Activated T-helper 2 cell treated with anti-CD3 and anti-CD28 coated beads, Interferon-gamma antibody, Interleukin-2, Interleukin-4, amounts not matched to agents 10 μg/mL and 5 μg/mL and 100 μg/mL, durations not matched to agents 14 hours and 24 hours and 36 hours (primary cell): ENCODE measurements at regions not wholly inside any gene's neighbourhood (a gene's known extent, or its start where the extent isn't known, plus 50 kb on each side); places are given as distances from the start of the nearest gene placed in this dataset.
"Not testable (repeated sequence)": the region's sequence is repeated elsewhere in the genome, so short reads cannot be mapped to it uniquely, and the experiment has no call there.

ENCODE experiments used
- DNase-seq: peaks from one replicate; pipeline ENCODE4 v3.0.0; 2021; ENCODE audit warnings: low spot score
- H3K27ac Mint-ChIP-seq: one replicate; pipeline ENCODE4 v1.8.0; 2021; ENCODE audit warnings: mixed read lengths
- H3K27me3 Mint-ChIP-seq: one replicate; pipeline ENCODE4 v1.8.0; 2021; ENCODE audit warnings: low read depth, mixed read lengths
- H3K36me3 Mint-ChIP-seq: one replicate; pipeline ENCODE4 v1.8.0; 2021; ENCODE audit warnings: low read depth, mixed read lengths
- H3K4me1 Mint-ChIP-seq: one replicate; pipeline ENCODE4 v1.8.0; 2021; ENCODE audit warnings: low read depth, mixed read lengths
- H3K4me3 Mint-ChIP-seq: one replicate; pipeline ENCODE4 v1.8.0; 2021; ENCODE audit warnings: low read depth, mild to moderate bottlenecking, moderate library complexity, mixed read lengths
- H3K9me3 Mint-ChIP-seq: one replicate; pipeline ENCODE4 v1.8.0; 2021; ENCODE audit warnings: mixed read lengths
- intact Hi-C: fragments of 100-400 bp; cut with micrococcal nuclease; formaldehyde crosslinking; loops from one replicate; pipeline ENCODE4 v1.15.1; 2023

DNA sequence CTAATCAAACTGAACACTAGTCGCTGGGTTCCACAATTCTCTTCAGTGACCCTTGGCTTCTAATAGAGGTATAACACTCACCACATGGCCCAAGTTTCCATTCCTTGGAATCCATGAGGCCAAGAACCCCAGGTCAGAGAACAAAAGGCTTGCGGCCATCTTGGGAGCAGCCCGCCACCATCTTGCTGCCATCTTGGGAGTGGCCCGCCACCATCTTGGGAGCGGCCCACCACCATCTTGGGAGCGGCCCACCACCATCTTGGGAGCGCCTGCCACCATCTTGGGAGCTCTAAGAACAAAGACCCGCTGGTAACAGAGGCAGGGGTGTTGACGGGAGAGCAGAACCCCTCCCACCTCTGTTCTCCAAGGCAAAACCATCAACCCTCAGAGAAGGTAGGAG, 493.4 kb downstream of the MATN1 start:
- H3K27ac Mint-ChIP-seq = no peak overlapping the region
- DNase-seq = no peak
- H3K9me3 Mint-ChIP-seq = no peaks in the 10 kb centered on the region
- H3K4me3 Mint-ChIP-seq = no peak overlapping the region
- no peaks in the 10 kb centered on the region for H3K27me3 Mint-ChIP-seq
- no peaks in the 10 kb centered on the region for H3K36me3 Mint-ChIP-seq
- no peaks in the 10 kb centered on the region for H3K4me1 Mint-ChIP-seq
- intact Hi-C loops = no loop called here

DNA sequence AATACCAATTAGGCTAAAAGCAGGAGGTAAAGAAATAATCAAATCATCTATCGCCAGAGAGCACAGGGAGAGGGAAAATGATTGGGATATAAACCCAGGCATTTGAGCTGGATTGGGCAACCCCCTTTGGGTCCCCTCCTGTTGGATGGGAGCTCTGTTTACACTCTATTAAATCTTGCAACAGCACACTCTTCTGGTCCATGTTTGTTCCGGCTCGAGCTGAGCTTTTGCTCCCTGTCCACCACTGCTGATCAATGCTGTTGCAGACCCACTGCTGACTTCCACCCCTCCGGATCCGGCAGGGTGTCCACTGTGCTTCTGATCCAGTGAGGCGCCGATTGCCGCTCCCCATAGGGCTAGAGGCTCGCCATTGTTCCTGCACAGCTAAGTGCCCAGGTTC, 493.8 kb downstream of the MATN1 start:
- H3K4me3 Mint-ChIP-seq = no peak overlapping the region
- intact Hi-C loops = no loop called here
- H3K36me3 Mint-ChIP-seq = no peaks in the 10 kb centered on the region
- no peaks in the 10 kb centered on the region for H3K27me3 Mint-ChIP-seq
- H3K4me1 Mint-ChIP-seq = no peaks in the 10 kb centered on the region
- DNase-seq = no peak
- no peaks in the 10 kb centered on the region for H3K9me3 Mint-ChIP-seq
- H3K27ac Mint-ChIP-seq = no peak overlapping the region

DNA sequence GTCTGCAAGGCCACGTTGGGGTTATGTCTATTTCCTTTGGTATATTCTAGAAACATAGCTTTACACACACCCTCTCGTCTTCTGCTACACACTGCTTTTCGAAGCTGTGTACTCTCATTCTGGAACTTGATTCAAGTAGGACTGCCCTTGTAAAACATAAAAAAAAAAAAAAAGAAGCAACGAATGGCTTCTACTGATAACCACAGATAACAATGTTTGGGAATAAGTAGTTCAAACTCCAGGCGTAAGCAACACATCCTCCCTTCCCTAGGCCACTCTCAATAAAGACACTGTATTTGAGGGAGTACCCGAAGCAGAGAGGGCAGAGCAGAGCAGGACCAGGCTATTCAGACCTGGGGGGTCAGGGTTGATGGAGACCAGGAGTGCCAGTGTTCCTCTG, 496.7 kb downstream of the MATN1 start:
- no peak for DNase-seq
- Mint-ChIP-seq H3K4me3 (no peak overlapping the region), H3K27ac (no peak overlapping the region), H3K4me1 (no peaks in the 10 kb centered on the region), H3K36me3 (no peaks in the 10 kb centered on the region), H3K27me3 (no peaks in the 10 kb centered on the region), H3K9me3 (no peaks in the 10 kb centered on the region)
- intact Hi-C loops = no loop called here

DNA sequence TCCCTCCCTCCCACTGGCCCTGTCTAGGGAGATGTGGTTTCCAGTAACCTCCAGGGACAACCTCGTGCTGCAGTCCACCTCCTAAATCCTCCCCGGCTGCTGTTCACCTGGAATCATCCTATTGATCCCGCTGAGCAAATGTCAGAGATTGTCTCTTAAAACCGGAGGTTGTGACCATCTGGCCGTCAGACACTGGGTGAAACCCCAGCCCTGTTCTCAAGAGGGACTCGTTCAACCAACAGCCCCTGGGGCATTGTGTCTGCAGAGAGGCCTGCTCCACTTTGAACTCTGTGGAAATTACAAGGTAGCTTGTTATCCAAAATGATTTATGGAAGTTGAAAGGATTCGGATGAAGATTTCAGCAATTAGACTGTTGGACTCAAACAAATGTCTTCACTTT, 498.0 kb downstream of the MATN1 start:
- intact Hi-C loops = no loop called here
- no peak for DNase-seq
- Mint-ChIP-seq H3K27ac (no peak overlapping the region), H3K9me3 (no peaks in the 10 kb centered on the region), H3K36me3 (no peaks in the 10 kb centered on the region), H3K27me3 (no peaks in the 10 kb centered on the region), H3K4me3 (no peak overlapping the region), H3K4me1 (no peaks in the 10 kb centered on the region)

DNA sequence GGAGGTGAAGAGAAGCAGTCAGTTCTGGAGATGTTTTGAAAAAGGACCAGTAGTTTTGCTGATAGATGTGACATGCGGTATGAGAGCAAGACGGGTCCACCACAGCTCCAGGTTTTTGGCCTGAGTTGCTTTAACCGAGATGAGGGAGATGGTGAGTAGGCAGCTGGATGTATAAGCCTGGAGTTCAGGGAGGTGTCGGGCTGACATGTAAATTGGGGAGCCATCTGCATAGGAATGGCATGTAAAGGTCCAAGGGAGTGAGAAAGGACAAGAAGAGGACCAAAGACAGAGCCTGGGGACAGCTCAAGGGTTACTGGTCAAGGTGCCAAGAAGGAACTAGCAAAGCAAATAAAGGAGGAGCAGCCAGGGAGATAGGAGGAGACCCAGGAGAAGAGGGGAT, 503.7 kb downstream of the MATN1 start:
- intact Hi-C loops = no loop called here
- DNase-seq = no peak
- Mint-ChIP-seq H3K27me3 (peaks cover 7% of the 10 kb centered on the region), H3K4me3 (no peak overlapping the region), H3K4me1 (no peaks in the 10 kb centered on the region), H3K9me3 (no peaks in the 10 kb centered on the region), H3K27ac (no peak overlapping the region), H3K36me3 (no peaks in the 10 kb centered on the region)

DNA sequence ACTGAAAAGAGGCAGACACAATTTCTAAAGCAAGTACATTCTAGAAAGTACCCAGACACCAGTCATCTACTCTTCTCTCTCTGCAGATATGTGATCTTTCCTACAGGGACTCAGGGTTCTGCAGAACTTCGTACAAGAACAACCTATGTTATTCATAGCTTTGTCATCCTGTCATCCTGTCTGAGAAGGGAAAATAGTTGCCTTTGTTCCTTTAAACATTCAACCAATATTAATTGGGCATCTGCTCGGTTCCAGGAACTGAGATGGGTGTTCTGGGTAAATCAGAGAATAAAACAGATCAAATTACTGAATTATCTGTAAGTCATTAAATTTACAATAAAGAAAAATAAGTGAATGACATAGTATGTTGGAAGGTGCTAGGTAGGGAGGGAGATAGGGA, 504.9 kb downstream of the MATN1 start:
- DNase-seq = no peak
- no peaks in the 10 kb centered on the region for H3K9me3 Mint-ChIP-seq
- intact Hi-C loops = no loop called here
- peaks cover 7% of the 10 kb centered on the region for H3K27me3 Mint-ChIP-seq
- H3K27ac Mint-ChIP-seq = no peak overlapping the region
- no peaks in the 10 kb centered on the region for H3K4me1 Mint-ChIP-seq
- no peaks in the 10 kb centered on the region for H3K36me3 Mint-ChIP-seq
- no peak overlapping the region for H3K4me3 Mint-ChIP-seq

DNA sequence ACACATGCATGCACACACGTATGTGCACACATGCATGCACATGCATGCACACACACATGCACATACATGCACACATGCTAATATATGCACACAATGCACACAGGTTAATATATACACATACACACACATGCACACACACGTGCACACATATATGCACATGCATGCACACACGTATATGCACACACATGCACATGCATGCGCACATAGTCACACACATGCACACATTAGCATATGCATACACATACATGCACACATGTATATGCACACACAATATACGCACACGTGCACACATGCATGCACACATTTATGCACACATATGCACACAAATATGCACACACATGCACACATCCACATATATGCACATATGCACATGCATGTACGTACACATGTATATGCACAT, 506.8 kb downstream of the MATN1 start:
- intact Hi-C loops = no loop called here
- Mint-ChIP-seq H3K36me3 (no peaks in the 10 kb centered on the region), H3K4me3 (no peak overlapping the region), H3K27me3 (peaks cover 7% of the 10 kb centered on the region), H3K4me1 (no peaks in the 10 kb centered on the region), H3K9me3 (no peaks in the 10 kb centered on the region), H3K27ac (no peak overlapping the region)
- no peak for DNase-seq

DNA sequence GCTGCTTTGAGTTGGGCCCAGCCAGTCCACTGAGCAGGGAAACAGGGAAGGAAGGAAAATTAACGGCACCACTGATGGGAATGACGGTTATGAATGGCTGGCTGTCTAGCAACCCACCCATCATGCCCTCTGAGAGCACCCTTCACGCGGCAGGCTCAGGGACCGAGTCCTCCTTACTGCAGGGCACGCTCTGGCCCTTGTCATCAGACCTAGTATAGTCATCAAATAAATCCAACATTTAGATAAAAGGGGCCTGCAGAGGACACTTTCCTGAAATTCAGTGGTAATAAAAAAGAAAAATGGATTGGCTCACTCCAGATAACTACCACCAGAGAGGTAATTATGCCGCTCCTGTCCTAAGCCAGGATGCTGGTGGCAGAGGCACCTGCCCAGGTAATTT, 509.4 kb downstream of the MATN1 start:
- Mint-ChIP-seq H3K4me1 (no peaks in the 10 kb centered on the region), H3K9me3 (no peaks in the 10 kb centered on the region), H3K27ac (no peak overlapping the region), H3K4me3 (no peak overlapping the region), H3K27me3 (no peaks in the 10 kb centered on the region), H3K36me3 (no peaks in the 10 kb centered on the region)
- no peak for DNase-seq
- intact Hi-C loops = no loop called here

DNA sequence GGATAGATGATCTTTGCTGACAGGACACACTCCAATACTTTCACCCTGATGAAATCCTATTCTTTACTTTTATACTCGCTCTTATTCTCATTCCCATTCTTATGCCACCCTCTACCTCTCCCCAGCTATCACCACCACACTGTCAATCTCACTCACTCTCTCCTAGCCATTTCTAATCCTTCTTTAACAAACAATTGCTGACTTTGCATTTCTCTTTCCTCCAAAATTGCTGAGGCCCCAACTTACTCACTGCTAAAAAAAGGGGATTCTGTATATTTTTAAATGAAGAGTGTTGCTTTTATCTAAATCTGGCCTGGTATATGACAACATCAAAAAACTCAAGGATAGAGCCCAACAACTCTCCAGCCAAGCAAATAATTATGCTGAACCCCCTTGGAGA, 515.4 kb downstream of the MATN1 start:
- H3K27me3 Mint-ChIP-seq, DNase-seq, H3K36me3 Mint-ChIP-seq, H3K4me3 Mint-ChIP-seq, H3K27ac Mint-ChIP-seq, intact Hi-C loops, H3K9me3 Mint-ChIP-seq, H3K4me1 Mint-ChIP-seq: not testable (repeated sequence)

DNA sequence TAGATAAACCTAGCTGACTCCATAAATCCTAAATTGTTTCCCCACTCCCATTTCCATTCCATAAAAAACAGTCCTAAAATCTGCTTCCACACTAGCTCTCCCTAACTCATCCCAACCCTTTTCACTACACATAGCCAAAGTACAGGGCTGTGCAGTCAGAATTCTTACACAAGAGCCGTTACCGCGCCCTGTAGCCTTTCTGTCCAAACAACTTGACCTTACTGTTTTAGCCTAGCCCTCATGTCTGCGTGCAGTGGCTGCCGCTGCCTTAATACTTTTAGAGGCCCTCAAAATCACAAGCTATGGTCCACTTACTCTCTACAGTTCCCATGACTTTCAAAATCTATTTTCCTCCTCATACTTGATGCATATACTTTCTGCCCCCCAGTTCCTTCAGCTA, 516.8 kb downstream of the MATN1 start:
- H3K4me3 Mint-ChIP-seq, H3K9me3 Mint-ChIP-seq, DNase-seq, H3K27ac Mint-ChIP-seq, H3K27me3 Mint-ChIP-seq, intact Hi-C loops, H3K4me1 Mint-ChIP-seq, H3K36me3 Mint-ChIP-seq: not testable (repeated sequence)

DNA sequence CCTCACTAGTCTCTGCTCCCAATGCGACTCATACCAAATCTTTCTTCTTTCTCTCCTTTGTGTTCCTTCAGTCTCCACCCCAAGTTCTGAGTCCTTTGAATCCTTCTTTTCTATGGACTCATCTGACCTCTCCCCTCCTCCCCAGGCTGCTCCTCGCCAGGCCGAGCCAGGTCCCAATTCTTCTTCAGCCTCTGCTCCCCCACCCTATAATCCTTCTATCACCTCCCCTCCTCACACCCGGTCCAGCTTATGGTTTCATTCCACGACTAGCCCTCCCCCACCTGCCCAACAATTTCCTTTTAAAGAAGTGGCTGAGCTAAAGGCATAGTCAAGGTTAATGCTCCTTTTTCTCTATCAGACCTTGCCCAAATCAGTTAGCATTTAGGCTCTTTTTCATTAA, 518.5 kb downstream of the MATN1 start:
- not testable (repeated sequence) for H3K9me3 Mint-ChIP-seq

DNA sequence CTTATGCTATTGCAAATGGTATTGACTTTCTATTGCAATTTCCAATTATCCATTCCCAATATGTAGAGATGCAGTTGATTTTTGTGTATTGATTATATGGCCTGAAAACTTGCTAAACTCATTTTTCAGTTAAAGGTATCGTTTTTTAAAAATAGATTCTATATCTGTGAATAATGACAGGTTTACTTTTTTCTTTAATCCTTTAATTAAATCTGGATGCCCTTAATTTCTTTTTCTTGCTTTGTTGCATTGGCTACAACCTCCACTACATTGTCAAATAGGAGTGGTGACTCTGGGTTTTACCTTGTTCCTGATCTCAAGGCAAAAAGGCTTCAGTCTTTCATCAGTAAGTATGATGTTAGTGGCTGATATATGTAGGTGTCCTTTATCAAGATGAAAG, 522.4 kb downstream of the MATN1 start:
- Mint-ChIP-seq H3K36me3 (no peaks in the 10 kb centered on the region), H3K27me3 (peaks cover 10% of the 10 kb centered on the region), H3K4me1 (no peaks in the 10 kb centered on the region), H3K4me3 (no peak overlapping the region), H3K27ac (no peak overlapping the region), H3K9me3 (no peaks in the 10 kb centered on the region)
- DNase-seq = no peak
- intact Hi-C loops = no loop called here

More for the DNA sequence above, 518.5 kb downstream of the MATN1 start:
- DNase-seq, H3K4me3 Mint-ChIP-seq, H3K36me3 Mint-ChIP-seq, H3K27ac Mint-ChIP-seq, intact Hi-C loops, H3K27me3 Mint-ChIP-seq, H3K4me1 Mint-ChIP-seq: not testable (repeated sequence)

DNA sequence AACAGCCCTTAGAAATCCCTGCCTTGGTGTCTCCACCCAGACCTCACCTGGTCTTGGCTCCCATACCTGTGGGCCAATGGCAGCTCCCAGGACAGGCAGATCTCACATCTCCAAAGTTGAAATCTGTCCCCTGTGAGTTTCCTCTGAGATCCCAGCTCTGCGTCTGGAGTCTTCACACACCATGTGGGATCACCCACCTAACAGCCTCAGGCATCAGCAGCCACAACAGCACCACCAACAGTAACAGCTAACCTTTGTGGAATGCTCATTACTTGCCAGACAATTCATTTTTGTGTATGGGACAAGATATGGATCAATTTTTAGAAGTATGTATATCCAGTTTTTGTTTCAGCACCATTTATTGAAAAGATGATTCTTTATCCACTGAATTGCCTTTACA, 523.2 kb downstream of the MATN1 start:
- Mint-ChIP-seq H3K27me3 (peaks cover 10% of the 10 kb centered on the region), H3K36me3 (no peaks in the 10 kb centered on the region), H3K9me3 (no peaks in the 10 kb centered on the region), H3K4me1 (no peaks in the 10 kb centered on the region), H3K4me3 (no peak overlapping the region), H3K27ac (no peak overlapping the region)
- intact Hi-C loops = no loop called here
- no peak for DNase-seq

DNA sequence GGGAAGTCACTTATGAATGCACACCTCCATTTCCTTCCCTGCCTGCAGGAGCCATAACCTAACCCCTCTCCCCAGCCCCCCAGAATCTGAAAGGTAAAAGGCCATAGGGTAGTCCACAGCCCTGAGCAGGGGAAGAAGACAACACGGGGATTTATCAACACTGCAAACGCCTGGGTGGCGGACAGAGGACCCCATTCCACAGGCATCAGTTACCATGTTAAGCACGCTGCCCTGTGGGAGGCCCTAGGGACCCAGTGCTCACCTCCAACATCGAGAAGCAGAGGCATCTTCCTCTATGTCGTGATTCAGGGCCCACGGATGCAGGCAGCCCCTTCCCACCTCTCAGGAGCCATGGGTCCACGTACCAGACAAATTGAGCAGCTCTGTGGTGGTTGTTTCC, 523.8 kb downstream of the MATN1 start:
- H3K36me3 Mint-ChIP-seq = no peaks in the 10 kb centered on the region
- H3K4me3 Mint-ChIP-seq = no peak overlapping the region

More for the DNA sequence above, 523.8 kb downstream of the MATN1 start:
- Mint-ChIP-seq H3K4me1 (no peaks in the 10 kb centered on the region), H3K27ac (no peak overlapping the region), H3K9me3 (no peaks in the 10 kb centered on the region), H3K27me3 (peaks cover 10% of the 10 kb centered on the region)
- intact Hi-C loops = no loop called here
- DNase-seq = no peak
